ENCODE measurements at regions not wholly inside any gene's neighbourhood (a gene's known extent, or its start where the extent isn't known, plus 50 kb on each side); places are given as distances from the start of the nearest gene placed in this dataset.

GRCh38 chr16:52652033-52652432, 105.1 kb upstream of the TOX3 start:
- H3K27me3 Mint-ChIP-seq (ENCODE audit: insufficient read depth, low read depth): no peaks in the 10 kb centered on the region
- Histone ChIP-seq H3K4me2 (no peak overlapping the region), H3K4me1 (peaks cover 26% of the 10 kb centered on the region), H3K27ac (no peak overlapping the region), H3K4me3 (no peak overlapping the region), H3K9me3 (ENCODE audit: low read depth) (no peaks in the 10 kb centered on the region), H3K36me3 (no peaks in the 10 kb centered on the region), H3K79me2 (ENCODE audit: low read depth) (no peaks in the 10 kb centered on the region), H3K27me3 (no peaks in the 10 kb centered on the region), H3K9ac (no peak overlapping the region), H3F3A (ENCODE audit: low read depth) (peaks cover 11% of the 10 kb centered on the region), H4K20me1 (ENCODE audit: low read depth) (no peaks in the 10 kb centered on the region), H2AFZ (replicated peaks) (no peak overlapping the region)
- no peak overlapping the region for H3K4me3 Mint-ChIP-seq
- H3K27ac Mint-ChIP-seq: no peak overlapping the region
- H3K9me3 Mint-ChIP-seq: no peaks in the 10 kb centered on the region
- no peaks in the 10 kb centered on the region for H3K36me3 Mint-ChIP-seq
- no peak for DNase-seq (ENCODE audit: low spot score)
- TF ChIP-seq, protein P1, sequence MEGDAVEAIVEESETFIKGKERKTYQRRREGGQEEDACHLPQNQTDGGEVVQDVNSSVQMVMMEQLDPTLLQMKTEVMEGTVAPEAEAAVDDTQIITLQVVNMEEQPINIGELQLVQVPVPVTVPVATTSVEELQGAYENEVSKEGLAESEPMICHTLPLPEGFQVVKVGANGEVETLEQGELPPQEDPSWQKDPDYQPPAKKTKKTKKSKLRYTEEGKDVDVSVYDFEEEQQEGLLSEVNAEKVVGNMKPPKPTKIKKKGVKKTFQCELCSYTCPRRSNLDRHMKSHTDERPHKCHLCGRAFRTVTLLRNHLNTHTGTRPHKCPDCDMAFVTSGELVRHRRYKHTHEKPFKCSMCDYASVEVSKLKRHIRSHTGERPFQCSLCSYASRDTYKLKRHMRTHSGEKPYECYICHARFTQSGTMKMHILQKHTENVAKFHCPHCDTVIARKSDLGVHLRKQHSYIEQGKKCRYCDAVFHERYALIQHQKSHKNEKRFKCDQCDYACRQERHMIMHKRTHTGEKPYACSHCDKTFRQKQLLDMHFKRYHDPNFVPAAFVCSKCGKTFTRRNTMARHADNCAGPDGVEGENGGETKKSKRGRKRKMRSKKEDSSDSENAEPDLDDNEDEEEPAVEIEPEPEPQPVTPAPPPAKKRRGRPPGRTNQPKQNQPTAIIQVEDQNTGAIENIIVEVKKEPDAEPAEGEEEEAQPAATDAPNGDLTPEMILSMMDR (IDR thresholded peaks at IDR 0.05): no peak
- TF ChIP-seq EZH2phosphoT487 (IDR thresholded peaks at IDR 0.05) (no peak), EZH2 (IDR thresholded peaks at IDR 0.05) (no peak)
- peaks cover 21% of the 10 kb centered on the region for H3K4me1 Mint-ChIP-seq

- Mint-ChIP-seq H3K27ac (no peak overlapping the region), H3K27me3 (ENCODE audit: insufficient read depth, low read depth) (peaks cover under 1% of the 10 kb centered on the region), H3K36me3 (no peaks in the 10 kb centered on the region), H3K9me3 (no peaks in the 10 kb centered on the region), H3K4me3 (no peak overlapping the region), H3K4me1 (peaks cover 21% of the 10 kb centered on the region)
- Histone ChIP-seq H3K27ac (no peak overlapping the region), H3K27me3 (no peaks in the 10 kb centered on the region), H3K9me3 (ENCODE audit: low read depth) (no peaks in the 10 kb centered on the region), H3F3A (ENCODE audit: low read depth) (peaks cover 3% of the 10 kb centered on the region), H3K4me2 (no peak overlapping the region), H3K9ac (no peak overlapping the region), H2AFZ (replicated peaks) (no peak overlapping the region), H3K36me3 (no peaks in the 10 kb centered on the region), H3K4me3 (no peak overlapping the region), H3K4me1 (peaks cover 20% of the 10 kb centered on the region), H3K79me2 (ENCODE audit: low read depth) (no peaks in the 10 kb centered on the region), H4K20me1 (ENCODE audit: low read depth) (no peaks in the 10 kb centered on the region)
- no peak for TF ChIP-seq EZH2phosphoT487 (IDR thresholded peaks at IDR 0.05)
- no peak for TF ChIP-seq EZH2 (IDR thresholded peaks at IDR 0.05)
- TF ChIP-seq, protein P1 (IDR thresholded peaks at IDR 0.05): no peak
- no peak for DNase-seq (ENCODE audit: low spot score)
Measured at GRCh38 chr16:52650789-52651188, 103.8 kb upstream of the TOX3 start.

DNA sequence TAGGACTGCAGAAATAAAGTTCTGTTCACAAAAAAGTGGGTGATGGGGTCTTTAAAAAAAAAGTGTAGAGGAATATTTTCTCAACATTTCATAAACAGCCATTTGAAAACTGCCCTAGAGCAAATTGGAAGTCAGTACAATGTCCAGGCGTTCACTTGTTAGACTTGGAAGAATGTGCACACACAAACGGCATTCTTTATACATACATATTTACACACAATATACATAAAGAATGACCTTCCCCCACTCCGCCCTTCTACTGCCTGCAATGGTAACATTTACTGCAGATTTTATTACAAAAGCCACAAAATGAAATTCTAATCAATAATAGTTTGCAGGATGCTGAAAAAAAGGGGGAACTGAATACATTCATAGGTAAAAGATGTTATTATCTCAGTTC, 103.4 kb upstream of the TOX3 start:
- no peak overlapping the region for H3K9ac ChIP-seq
- peaks cover 3% of the 10 kb centered on the region for H3F3A ChIP-seq (ENCODE audit: low read depth)
- H2AFZ ChIP-seq (replicated peaks): no peak overlapping the region
- H3K4me1 ChIP-seq: peaks cover 18% of the 10 kb centered on the region
- no peaks in the 10 kb centered on the region for H3K79me2 ChIP-seq (ENCODE audit: low read depth)
- no peak for DNase-seq (ENCODE audit: low spot score)
- TF ChIP-seq, protein P1 (IDR thresholded peaks at IDR 0.05): no peak
- no peak for TF ChIP-seq EZH2 (IDR thresholded peaks at IDR 0.05)
- no peak for TF ChIP-seq EZH2phosphoT487 (IDR thresholded peaks at IDR 0.05)
- no peak overlapping the region for H3K27ac ChIP-seq
- Mint-ChIP-seq H3K9me3 (no peaks in the 10 kb centered on the region), H3K4me3 (no peak overlapping the region), H3K27ac (no peak overlapping the region), H3K36me3 (no peaks in the 10 kb centered on the region), H3K4me1 (peaks cover 16% of the 10 kb centered on the region), H3K27me3 (ENCODE audit: insufficient read depth, low read depth) (peaks cover 2% of the 10 kb centered on the region)
- H3K9me3 ChIP-seq (ENCODE audit: low read depth): no peaks in the 10 kb centered on the region
- no peak overlapping the region for H3K4me2 ChIP-seq
- H3K4me3 ChIP-seq: no peak overlapping the region
- H4K20me1 ChIP-seq (ENCODE audit: low read depth): no peaks in the 10 kb centered on the region
- no peaks in the 10 kb centered on the region for H3K27me3 ChIP-seq
- no peaks in the 10 kb centered on the region for H3K36me3 ChIP-seq

Data from neural progenitor cell (in vitro differentiated cells).